CD4-positive, alpha-beta T cell treated with Interleukin-2 at 100 ng/mL for 4 hours (primary cell): ENCODE measurements at regions not wholly inside any gene's neighbourhood (a gene's known extent, or its start where the extent isn't known, plus 50 kb on each side); places are given as distances from the start of the nearest gene placed in this dataset.
"Not testable (repeated sequence)": the region's sequence is repeated elsewhere in the genome, so short reads cannot be mapped to it uniquely, and the experiment has no call there.

Source experiments
- DNase-seq: peaks from one replicate; pipeline ENCODE4 v3.0.0-alpha.2; 2020; ENCODE audit warnings: low spot score

GRCh38 chr10:42187501-42188195, 450.7 kb downstream of the ZNF33B start:
- not testable (repeated sequence) for DNase-seq

GRCh38 chr10:42177793-42178689, 460.3 kb downstream of the ZNF33B start:
- peak; percentile 5 for DNase-seq

GRCh38 chr10:42177077-42177792, 461.1 kb downstream of the ZNF33B start:
- DNase-seq, result no peak

GRCh38 chr10:42150428-42151061, 487.8 kb downstream of the ZNF33B start:
- DNase-seq, result no peak

- DNase-seq, result no peak
These were observed 488.5 kb downstream of the ZNF33B start for GRCh38 chr10:42149722-42150427.

- DNase-seq, result no peak
These were observed 489.2 kb downstream of the ZNF33B start for GRCh38 chr10:42149027-42149700.

- not testable (repeated sequence) for DNase-seq
These were observed 492.2 kb downstream of the ZNF33B start for GRCh38 chr10:42146165-42146564.

GRCh38 chr10:42138023-42138422, 500.3 kb downstream of the ZNF33B start:
- not testable (repeated sequence) for DNase-seq

GRCh38 chr10:42113158-42113450, 525.3 kb downstream of the ZNF33B start:
- DNase-seq, result no peak

GRCh38 chr10:42112331-42113157, 525.8 kb downstream of the ZNF33B start:
- DNase-seq, result no peak

GRCh38 chr10:42111661-42112330, 526.6 kb downstream of the ZNF33B start:
- no peak for DNase-seq

- no peak for DNase-seq
These were observed 527.3 kb downstream of the ZNF33B start for GRCh38 chr10:42111076-42111475.
